Uterus (tissue), 3 donors: ENCODE measurements at regions not wholly inside any gene's neighbourhood (a gene's known extent, or its start where the extent isn't known, plus 50 kb on each side); places are given as distances from the start of the nearest gene placed in this dataset.

ENCODE experiments used
- DNase-seq, 2 donors: peaks; one replicate each; pipeline ENCODE4 v3.0.0-alpha.2; 2019 to 2020
- H3K27ac ChIP-seq, 2 donors: fragments of 200-600 bp; sonication (generic); 1 replicate in 1 of 2; 2 replicates in 1 of 2; pipeline ENCODE4 v1.5.1; 2016 to 2018
- H3K27me3 ChIP-seq, 2 donors: fragments of 200-600 bp; sonication (generic); one replicate each; pipeline ENCODE4 v1.5.1; 2018 to 2019; ENCODE audit warnings: control low read depth in 1 of 2
- H3K36me3 ChIP-seq, 2 donors: fragments of 200-600 bp; sonication (generic); one replicate each; pipeline ENCODE4 v1.5.1; 2019; ENCODE audit warnings: control low read depth in 1 of 2
- H3K4me1 ChIP-seq, 2 donors: fragments of 200-600 bp; sonication (generic); one replicate each; pipeline ENCODE4 v1.5.1; 2018 to 2019; ENCODE audit warnings: control low read depth in 1 of 2
- H3K4me3 ChIP-seq, 2 donors: fragments of 200-600 bp; sonication (generic); 1 replicate in 1 of 2; 2 replicates in 1 of 2; pipeline ENCODE4 v1.5.1; 2018 to 2019; ENCODE audit warnings: mild to moderate bottlenecking in 1 of 2
- H3K9me3 ChIP-seq, 2 donors: fragments of 200-600 bp; sonication (generic); one replicate each; pipeline ENCODE4 v1.5.1; 2019; ENCODE audit warnings: control low read depth in 1 of 2
- CTCF ChIP-seq, 4 experiments: fragments of 200-600 bp in 2 of 4; fragments of 450-650 bp in 2 of 4; sonication (generic) in 2 of 4; IDR thresholded peaks; one replicate each; pipeline ENCODE4 v1.5.1; 2016 to 2019; ENCODE audit warnings: antibody characterized with exemption in 4 of 4, mild to moderate bottlenecking in 2 of 4, moderate library complexity in 1 of 4
- POLR2A ChIP-seq, 2 donors: fragments of 450-650 bp; IDR thresholded peaks; one replicate each; pipeline ENCODE4 v1.6.1; 2016; ENCODE audit warnings: antibody characterized with exemption in 2 of 2, mild to moderate bottlenecking in 1 of 2, moderate library complexity in 1 of 2
- intact Hi-C: fragments of 100-400 bp; cut with DNase I; formaldehyde crosslinking; loops from one replicate; pipeline ENCODE4 v1.15.1; 2023; ENCODE audit warnings: low total_unique reads
- donor health status: DM: yes; HTN: yes; CAD: no.

- Histone ChIP-seq H3K9me3 (no peaks in the 10 kb centered on the region), H3K27ac (no peak overlapping the region), H3K4me1 (no peaks in the 10 kb centered on the region), H3K36me3 (no peaks in the 10 kb centered on the region), H3K27me3 (no peaks in the 10 kb centered on the region), H3K4me3 (no peak overlapping the region)
- DNase-seq: no peak
- TF ChIP-seq CTCF (IDR thresholded peaks at IDR 0.05) (no peak), POLR2A (IDR thresholded peaks at IDR 0.05) (no peak)
- intact Hi-C loops: no loop called here
Measured at GRCh38 chr22:48407256-48407955, 1420.3 kb downstream of the BRD1 start.

GRCh38 chr22:48406161-48406560, 1421.5 kb downstream of the BRD1 start:
- H3K27me3 ChIP-seq: no peaks in the 10 kb centered on the region
- H3K36me3 ChIP-seq: no peaks in the 10 kb centered on the region
- H3K4me3 ChIP-seq: no peak overlapping the region
- H3K4me1 ChIP-seq: no peaks in the 10 kb centered on the region
- TF ChIP-seq CTCF (IDR thresholded peaks at IDR 0.05) (no peak), POLR2A (IDR thresholded peaks at IDR 0.05) (no peak)
- no peak for DNase-seq
- H3K27ac ChIP-seq: no peak overlapping the region
- H3K9me3 ChIP-seq: no peaks in the 10 kb centered on the region
- intact Hi-C loops: no loop called here

GRCh38 chr22:48405741-48406140, 1421.9 kb downstream of the BRD1 start:
- Histone ChIP-seq H3K9me3 (no peaks in the 10 kb centered on the region), H3K27me3 (no peaks in the 10 kb centered on the region), H3K27ac (no peak overlapping the region), H3K4me3 (no peak overlapping the region), H3K36me3 (no peaks in the 10 kb centered on the region), H3K4me1 (no peaks in the 10 kb centered on the region)
- no peak for TF ChIP-seq POLR2A (IDR thresholded peaks at IDR 0.05)
- TF ChIP-seq CTCF (IDR thresholded peaks at IDR 0.05): no peak
- no peak for DNase-seq
- intact Hi-C loops: no loop called here

GRCh38 chr22:48404801-48405447, 1422.7 kb downstream of the BRD1 start:
- intact Hi-C loops: no loop called here
- no peak for DNase-seq
- Histone ChIP-seq H3K36me3 (no peaks in the 10 kb centered on the region), H3K4me3 (no peak overlapping the region), H3K27me3 (no peaks in the 10 kb centered on the region), H3K27ac (no peak overlapping the region), H3K9me3 (no peaks in the 10 kb centered on the region), H3K4me1 (no peaks in the 10 kb centered on the region)
- TF ChIP-seq CTCF (IDR thresholded peaks at IDR 0.05) (no peak), POLR2A (IDR thresholded peaks at IDR 0.05) (no peak)

- H3K36me3 ChIP-seq: no peaks in the 10 kb centered on the region
- no peaks in the 10 kb centered on the region for H3K9me3 ChIP-seq
- no peaks in the 10 kb centered on the region for H3K4me1 ChIP-seq
- no peaks in the 10 kb centered on the region for H3K27me3 ChIP-seq
- DNase-seq: no peak
- H3K4me3 ChIP-seq: no peak overlapping the region
- no peak overlapping the region for H3K27ac ChIP-seq
- TF ChIP-seq POLR2A (IDR thresholded peaks at IDR 0.05) (no peak), CTCF (IDR thresholded peaks at IDR 0.05) (no peak)
- intact Hi-C loops: no loop called here
Measured at GRCh38 chr22:48403521-48404403, 1423.9 kb downstream of the BRD1 start.
